ENCODE measurements at regions not wholly inside any gene's neighbourhood (a gene's known extent, or its start where the extent isn't known, plus 50 kb on each side); places are given as distances from the start of the nearest gene placed in this dataset.
A peak's percentile ranks its signal among the peaks of the same experiment; 100 is the strongest.

- dilution Hi-C loops (cut with MboI; ENCODE audit: extremely low pct_ligation_motif_present, low sequenced_read_pairs) = no loop called here
- TF ChIP-seq MYC (IDR thresholded peaks at IDR 0.05; ENCODE audit: low read depth, low read length) = no peak
- intact Hi-C loops (cut with micrococcal nuclease) = loop anchor here (5.0 to 10.0 kb wide), 2 partner anchors 185 to 238 kb away; no protein-coding TSS in a partner anchor
- no TSS peak for BruUV-seq (replicated peaks)
- no peak overlapping the region for H3K4me2 ChIP-seq (ENCODE audit: insufficient read depth, low read length)
- no peaks in the 10 kb centered on the region for H4K20me1 ChIP-seq (replicated peaks; ENCODE audit: control insufficient read depth, extremely low read depth, insufficient read depth, low read length)
- peaks cover 2% of the 10 kb centered on the region for H3K9me3 ChIP-seq (replicated peaks; ENCODE audit: control insufficient read depth, insufficient read depth, low read length)
- no peak overlapping the region for H2AFZ ChIP-seq (ENCODE audit: low read depth, low read length)
- ChIA-PET POLR2A (no interaction called here), CTCF (no interaction called here)
- no peaks in the 10 kb centered on the region for H3K79me2 ChIP-seq (ENCODE audit: control insufficient read depth, insufficient read depth, low read length)
- H3K4me3 ChIP-seq (replicated peaks in 1 of 3; ENCODE audit: insufficient read depth in 1 of 3, low read depth in 1 of 3, low read length in 3 of 3) = no peak overlapping the region
- H3K9me1 ChIP-seq (replicated peaks; ENCODE audit: control insufficient read depth, extremely low read depth, insufficient read depth, low read length) = no peaks in the 10 kb centered on the region
- H3K9ac ChIP-seq (replicated peaks; ENCODE audit: extremely low read depth, insufficient read depth, low read length) = no peak overlapping the region
- H3K27me3 ChIP-seq (ENCODE audit: control insufficient read depth in 2 of 2, insufficient read depth in 2 of 2, low read length in 2 of 2) = no peaks in the 10 kb centered on the region
- DNase-seq (ENCODE audit: low read depth, low spot score) = peak; percentile 8
- H3K36me3 ChIP-seq (ENCODE audit: control insufficient read depth in 2 of 2, extremely low read depth in 1 of 2, insufficient read depth in 2 of 2, low read length in 2 of 2) = no peaks in the 10 kb centered on the region
- FAIRE-seq = no peak
- no peak overlapping the region for H3K27ac ChIP-seq (ENCODE audit: insufficient read depth, low read depth, low read length)
- no peaks in the 10 kb centered on the region for H3K4me1 ChIP-seq (ENCODE audit: control insufficient read depth, extremely low read depth, insufficient read depth, low read length)
These were observed 595.6 kb upstream of the KIF2B start for GRCh38 chr17:53227111-53227510.

GRCh38 chr17:53219821-53220220 lies 602.9 kb upstream of the KIF2B start:
- Histone ChIP-seq H3K9ac (replicated peaks; ENCODE audit: extremely low read depth, insufficient read depth, low read length) (no peak overlapping the region), H3K4me2 (ENCODE audit: insufficient read depth, low read length) (no peak overlapping the region), H3K79me2 (ENCODE audit: control insufficient read depth, insufficient read depth, low read length) (no peaks in the 10 kb centered on the region), H4K20me1 (replicated peaks; ENCODE audit: control insufficient read depth, extremely low read depth, insufficient read depth, low read length) (no peaks in the 10 kb centered on the region), H3K9me1 (replicated peaks; ENCODE audit: control insufficient read depth, extremely low read depth, insufficient read depth, low read length) (no peaks in the 10 kb centered on the region), H3K27ac (ENCODE audit: insufficient read depth, low read depth, low read length) (no peak overlapping the region), H2AFZ (ENCODE audit: low read depth, low read length) (no peak overlapping the region), H3K27me3 (ENCODE audit: control insufficient read depth in 2 of 2, insufficient read depth in 2 of 2, low read length in 2 of 2) (no peaks in the 10 kb centered on the region), H3K4me3 (replicated peaks in 1 of 3; ENCODE audit: insufficient read depth in 1 of 3, low read depth in 1 of 3, low read length in 3 of 3) (no peak overlapping the region), H3K36me3 (ENCODE audit: control insufficient read depth in 2 of 2, extremely low read depth in 1 of 2, insufficient read depth in 2 of 2, low read length in 2 of 2) (no peaks in the 10 kb centered on the region), H3K4me1 (ENCODE audit: control insufficient read depth, extremely low read depth, insufficient read depth, low read length) (no peaks in the 10 kb centered on the region), H3K9me3 (replicated peaks; ENCODE audit: control insufficient read depth, insufficient read depth, low read length) (no peaks in the 10 kb centered on the region)
- dilution Hi-C loops (cut with MboI; ENCODE audit: extremely low pct_ligation_motif_present, low sequenced_read_pairs) (no loop called here), intact Hi-C loops (cut with micrococcal nuclease) (loop anchor here (10.0 kb wide), 1 partner anchor 245 kb away; no protein-coding TSS in a partner anchor)
- TF ChIP-seq POLR2A (IDR thresholded peaks at IDR 0.05; ENCODE audit: low read depth, low read length) (no peak), EZH2 (IDR thresholded peaks at IDR 0.05; ENCODE audit: borderline replicate concordance, low read depth, low read length, severe bottlenecking) (no peak), POLR2AphosphoS5 (IDR thresholded peaks at IDR 0.05; ENCODE audit: insufficient read depth, low read depth, low read length) (no peak), MYC (IDR thresholded peaks at IDR 0.05; ENCODE audit: low read depth, low read length) (no peak), MAX (IDR thresholded peaks at IDR 0.05; ENCODE audit: insufficient read depth, insufficient read length) (no peak), JUN (IDR thresholded peaks at IDR 0.05; ENCODE audit: borderline replicate concordance, insufficient read depth, insufficient read length, low read depth) (no peak), FOS (IDR thresholded peaks at IDR 0.05; ENCODE audit: borderline replicate concordance, insufficient read depth, low read length) (no peak), CTCF (IDR thresholded peaks at IDR 0.05; ENCODE audit: extremely low read depth in 1 of 2, insufficient read depth in 1 of 2, low read depth in 1 of 2, low read length in 2 of 2) (no peak), GATA2 (IDR thresholded peaks at IDR 0.05; ENCODE audit: insufficient read depth, insufficient read length, low read depth, low read length) (no peak)
- POLR2A ChIA-PET = no interaction called here
- FAIRE-seq = no peak
- no TSS peak for BruUV-seq (replicated peaks)
- CTCF ChIA-PET = no interaction called here
- no peak for DNase-seq (ENCODE audit: low read depth, low spot score)
